ENCODE measurements at regions not wholly inside any gene's neighbourhood (a gene's known extent, or its start where the extent isn't known, plus 50 kb on each side); places are given as distances from the start of the nearest gene placed in this dataset.

- no peak for TF ChIP-seq ZNF462 (CRISPR knock-in tag; IDR thresholded peaks at IDR 0.05)
Measured at GRCh38 chr6:131419702-131420101, 153.3 kb upstream of the ARG1 start (continued).

GRCh38 chr6:131424016-131424415 is 149.0 kb upstream of the ARG1 start:
- Mint-ChIP-seq H3K9me3 (peaks cover 9% of the 10 kb centered on the region), H3K27me3 (ENCODE audit: insufficient read depth, low read depth, poor library complexity) (no peaks in the 10 kb centered on the region), H3K4me1 (0 out of 3 replicates have a peak, but pooled peaks cover 4% of the 10 kb centered on the region), H3K27ac (no peak overlapping the region), H3K4me3 (no peak overlapping the region), H3K36me3 (ENCODE audit: low read depth) (peaks cover 5% of the 10 kb centered on the region; the same call in 2 of the 3 replicates)
- H3K4me2 ChIP-seq: peak overlapping the region; percentile 8; the same call in 1 of the 2 replicates
- H4K20me1 ChIP-seq (replicated peaks; ENCODE audit: insufficient read depth): no peaks in the 10 kb centered on the region
- peaks cover 5% of the 10 kb centered on the region; the same call in 1 of the 2 replicates for H3K9me2 ChIP-seq (ENCODE audit: insufficient read depth)
- H3K4me3 ChIP-seq: no peak overlapping the region
- no peaks in the 10 kb centered on the region for H3F3A ChIP-seq (replicated peaks; ENCODE audit: low read depth)
- H3K27ac ChIP-seq (ENCODE audit: low read depth): peak overlapping the region; percentile 3; the same call in 1 of the 2 replicates
- DNase-seq (ENCODE audit: low spot score) (no peak), ATAC-seq (no peak)
- H3K36me3 ChIP-seq (ENCODE audit: insufficient read depth): no peaks in the 10 kb centered on the region
- H3K27me3 ChIP-seq (ENCODE audit: insufficient read depth): no peaks in the 10 kb centered on the region
- H2AFZ ChIP-seq: no peak overlapping the region
- H3K4me1 ChIP-seq (ENCODE audit: insufficient read depth): peaks cover 14% of the 10 kb centered on the region
- no peaks in the 10 kb centered on the region for H3K79me2 ChIP-seq (replicated peaks; ENCODE audit: insufficient read depth)
- TF ChIP-seq EZH2 (IDR thresholded peaks at IDR 0.05; ENCODE audit: low read depth, unreplicated experiment) (no peak), CREB1 (CRISPR knock-in tag; IDR thresholded peaks at IDR 0.05; ENCODE audit: low read depth) (no peak), JUNB (IDR thresholded peaks at IDR 0.05; ENCODE audit: unreplicated experiment) (no peak), ZNF462 (CRISPR knock-in tag; IDR thresholded peaks at IDR 0.05) (no peak), CTCF (conservative IDR thresholded peaks at IDR 0.05; ENCODE audit: low read depth in 2 of 2) (no peak), POLR2AphosphoS5 (IDR thresholded peaks at IDR 0.05; ENCODE audit: low read depth) (no peak)

All from GM23338 (cell line).